Motor neuron (in vitro differentiated cells): ENCODE measurements at regions not wholly inside any gene's neighbourhood (a gene's known extent, or its start where the extent isn't known, plus 50 kb on each side); places are given as distances from the start of the nearest gene placed in this dataset.

ENCODE experiments used
- ATAC-seq, 8 experiments: fragments of 200-7000 bp; cut with Tn5 transposase; replicated peaks in 6 of 8; 2 replicates each; pipeline ENCODE4 v1.8.0; 2021; ENCODE audit warnings: mild to moderate bottlenecking in 8 of 8, moderate library complexity in 8 of 8
- H3K27ac ChIP-seq, 2 donors: fragments of 250-450 bp; sonication (Bioruptor Pico); 2 replicates each; pipeline ENCODE4 v1.9.0; 2021; ENCODE audit warnings: antibody characterized with exemption in 2 of 2, mild to moderate bottlenecking in 2 of 2, moderate library complexity in 1 of 2
- H3K4me1 ChIP-seq, 2 donors: fragments of 250-450 bp; sonication (Bioruptor Pico); replicated peaks in 1 of 2; 2 replicates each; pipeline ENCODE4 v1.6.1; 2021; ENCODE audit warnings: antibody characterized with exemption in 2 of 2, mild to moderate bottlenecking in 2 of 2, moderate library complexity in 1 of 2
- H3K4me3 ChIP-seq, 5 donors: fragments of 250-450 bp; sonication (Bioruptor Pico); 2 replicates each; pipeline ENCODE4 v1.9.0; 2021; ENCODE audit warnings: antibody characterized with exemption in 5 of 5, mild to moderate bottlenecking in 5 of 5, moderate library complexity in 4 of 5
- WGBS, 10 experiments: fragments of 450-650 bp; shearing (Covaris generic); methylation state at CpG; one replicate each; pipeline ENCODE4 v1.0.0; 2022; 5-methylcytosine and 5-hydroxymethylcytosine counted together
- in situ Hi-C, 9 experiments: fragments of 400-800 bp; cut with MboI; loops; one replicate each; pipeline ENCODE4 v1.15.0; 2021; ENCODE audit warnings: low sequenced_read_pairs in 9 of 9, low pct_unique_long_range_greater_than_20kb in 2 of 9; ENCODE audit not compliant: unreplicated experiment in 9 of 9

GRCh38 chr15:35320158-35320780 is 225.7 kb downstream of the DPH6 start:
- 56 to 100% (median 91%) methylated on average over 2 to 5 of the region's 5 CpGs for WGBS, 10 experiments
- Histone ChIP-seq H3K4me1 (no peaks in the 10 kb centered on the region), H3K27ac (no peak overlapping the region), H3K4me3 (no peak overlapping the region)
- in situ Hi-C loops, result no loop called here
- ATAC-seq, result no peak

DNA sequence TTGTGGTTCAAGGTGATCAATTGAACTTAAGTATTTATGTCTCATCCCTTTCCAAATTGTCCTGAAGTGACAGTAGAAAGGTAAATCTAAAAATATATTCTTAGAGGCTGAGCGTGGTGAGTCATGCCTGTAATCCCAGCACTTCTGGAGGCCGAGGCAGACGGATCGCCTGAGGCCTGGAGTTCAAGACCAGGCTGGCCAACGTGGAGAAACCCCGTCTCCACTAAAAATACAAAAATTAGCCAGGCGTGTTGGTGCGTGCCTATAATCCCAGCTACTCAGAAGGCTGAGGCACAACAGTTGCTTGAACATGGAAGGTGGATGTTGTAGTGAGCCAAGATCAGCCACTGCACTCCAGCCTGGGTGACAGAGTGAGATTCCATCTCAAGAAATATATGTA is 226.6 kb downstream of the DPH6 start:
- no peaks in the 10 kb centered on the region for H3K4me1 ChIP-seq
- 77 to 100% (median 95%) methylated on average over 4 to 8 of the region's 8 CpGs; no CpG with 5 or more reads in 3 of the 10 experiments for WGBS, 10 experiments
- H3K27ac ChIP-seq, result no peak overlapping the region
- H3K4me3 ChIP-seq, result no peak overlapping the region
- no peak for ATAC-seq
- in situ Hi-C loops, result no loop called here

GRCh38 chr15:35317217-35317616 is 228.7 kb downstream of the DPH6 start:
- Histone ChIP-seq H3K4me3 (no peak overlapping the region), H3K27ac (no peak overlapping the region), H3K4me1 (no peaks in the 10 kb centered on the region)
- ATAC-seq, result no peak
- in situ Hi-C loops, result no loop called here

GRCh38 chr15:35312344-35312743 is 227.2 kb upstream of the NANOGP8 start:
- Histone ChIP-seq H3K4me1 (peaks cover 0 to 3% of the 10 kb centered on the region in 2 donors), H3K4me3 (no peak overlapping the region), H3K27ac (no peak overlapping the region)
- no peak for ATAC-seq
- WGBS, 10 experiments, result 13 to 100% (median 89%) methylated on average over 1 of the region's 1 CpG; no CpG with 5 or more reads in 1 of the 10 experiments
- in situ Hi-C loops, result no loop called here

DNA sequence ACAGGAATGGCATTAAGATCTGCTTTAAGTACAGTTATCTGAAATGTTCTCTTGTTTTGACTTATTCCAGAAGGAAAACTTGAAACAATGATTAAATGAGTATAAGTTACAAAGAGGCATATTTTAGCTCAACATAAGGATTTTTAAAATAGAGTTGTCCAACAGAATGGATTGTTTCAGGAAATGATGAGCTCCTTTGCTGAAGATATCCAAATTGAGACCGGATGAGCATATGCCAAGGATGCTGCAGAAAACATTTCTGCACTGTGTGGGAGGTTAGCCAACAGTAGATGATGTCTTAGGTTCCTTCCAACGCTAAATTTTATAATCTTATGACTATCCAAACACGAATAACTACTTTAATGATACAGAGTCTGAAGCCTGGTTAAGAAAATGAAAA is 226.5 kb upstream of the NANOGP8 start:
- 3 to 97% (median 78%) methylated on average over 2 to 3 of the region's 3 CpGs; no CpG with 5 or more reads in 1 of the 10 experiments for WGBS, 10 experiments
- no peak for ATAC-seq
- Histone ChIP-seq H3K4me3 (no peak overlapping the region), H3K27ac (no peak overlapping the region), H3K4me1 (peaks cover 5 to 10% of the 10 kb centered on the region in 2 donors)
- in situ Hi-C loops, result no loop called here

- no peak for ATAC-seq
- H3K27ac ChIP-seq, result no peak overlapping the region
- no peak overlapping the region for H3K4me3 ChIP-seq
- in situ Hi-C loops, result no loop called here
- WGBS, 10 experiments, result 10 to 100% (median 78%) methylated on average over 1 to 3 of the region's 3 CpGs; no CpG with 5 or more reads in 2 of the 10 experiments
- peaks cover 18 to 25% of the 10 kb centered on the region in 2 donors for H3K4me1 ChIP-seq
Observed at GRCh38 chr15:35309886-35310285, 224.8 kb upstream of the NANOGP8 start.

- peak in 4 of 8 experiments; percentile 5 to 97 (median 63) for ATAC-seq
- 0 to 83% (median 50%) methylated on average over 1 to 2 of the region's 2 CpGs; no CpG with 5 or more reads in 1 of the 10 experiments for WGBS, 10 experiments
- in situ Hi-C loops, result no loop called here
- H3K4me1 ChIP-seq, result peaks cover 18 to 25% of the 10 kb centered on the region in 2 donors
- H3K27ac ChIP-seq, result no peak overlapping the region
- no peak overlapping the region for H3K4me3 ChIP-seq
Observed at GRCh38 chr15:35308802-35309201, 223.7 kb upstream of the NANOGP8 start.

DNA sequence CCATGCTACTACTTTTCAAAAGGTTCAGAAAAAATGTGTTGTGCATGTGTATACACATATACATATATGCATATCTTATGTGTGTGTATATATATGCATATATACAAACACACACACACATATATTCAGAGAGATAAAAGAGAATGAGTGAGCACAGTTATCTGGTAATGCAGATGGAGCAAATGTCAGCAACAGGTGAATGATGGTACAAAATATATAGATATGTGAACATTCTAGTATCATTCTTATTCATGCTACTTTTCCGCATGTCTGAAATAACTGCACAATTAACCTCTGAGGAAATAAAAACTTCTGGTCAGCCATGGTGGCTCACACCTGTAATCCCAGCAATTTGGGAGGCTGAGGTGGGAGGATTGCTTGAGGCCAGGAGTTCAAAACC is 222.6 kb upstream of the NANOGP8 start:
- peaks cover 18 to 25% of the 10 kb centered on the region in 2 donors for H3K4me1 ChIP-seq
- no peak overlapping the region for H3K4me3 ChIP-seq
- H3K27ac ChIP-seq, result no peak overlapping the region
- in situ Hi-C loops, result no loop called here
- WGBS, 10 experiments, result 71 to 100% (median 100%) methylated on average over 1 of the region's 1 CpG; no CpG with 5 or more reads in 3 of the 10 experiments
- ATAC-seq, result no peak

DNA sequence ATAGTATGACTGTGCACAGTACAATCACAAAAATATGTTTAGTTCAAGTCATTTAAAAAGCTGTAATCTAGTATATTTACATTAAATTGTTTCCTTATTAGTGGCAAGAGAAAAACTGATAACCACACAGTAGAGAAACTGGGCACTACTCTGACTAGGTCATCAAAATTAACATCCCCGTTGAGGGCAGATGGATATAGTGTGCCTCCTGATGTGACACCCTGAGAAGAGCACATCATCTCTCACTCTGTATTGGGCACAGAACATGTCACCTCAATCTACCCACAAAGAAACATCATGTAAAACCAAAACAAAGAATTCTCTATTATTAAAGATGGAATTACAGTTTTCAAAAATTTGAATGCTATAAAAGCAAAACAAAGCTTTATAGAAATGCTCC is 221.9 kb upstream of the NANOGP8 start:
- H3K4me1 ChIP-seq, result peaks cover 22 to 25% of the 10 kb centered on the region in 2 donors
- in situ Hi-C loops, result no loop called here
- 0 to 67% (median 20%) methylated on average over 1 of the region's 1 CpG; no CpG with 5 or more reads in 4 of the 10 experiments for WGBS, 10 experiments
- no peak overlapping the region for H3K4me3 ChIP-seq
- ATAC-seq, result no peak
- peak overlapping the region in 1 of 2 donors; percentile 43 for H3K27ac ChIP-seq

- 0 to 100% (median 9%) methylated on average over 1 to 4 of the region's 4 CpGs; no CpG with 5 or more reads in 2 of the 10 experiments for WGBS, 10 experiments
- Histone ChIP-seq H3K4me1 (peaks cover 22 to 25% of the 10 kb centered on the region in 2 donors), H3K4me3 (no peak overlapping the region), H3K27ac (peak overlapping the region; percentile 8 to 43)
- in situ Hi-C loops, result no loop called here
- ATAC-seq, result peak; percentile 9 to 99 (median 97)
Observed at GRCh38 chr15:35306361-35306981, 221.4 kb upstream of the NANOGP8 start.

- peaks cover 22 to 25% of the 10 kb centered on the region in 2 donors for H3K4me1 ChIP-seq
- H3K4me3 ChIP-seq, result no peak overlapping the region
- in situ Hi-C loops, result no loop called here
- peak overlapping the region in 1 of 2 donors; percentile 20 for H3K27ac ChIP-seq
- peak in 7 of 8 experiments; percentile 2 to 76 (median 75) for ATAC-seq
Observed at GRCh38 chr15:35305946-35306345, 220.9 kb upstream of the NANOGP8 start.

DNA sequence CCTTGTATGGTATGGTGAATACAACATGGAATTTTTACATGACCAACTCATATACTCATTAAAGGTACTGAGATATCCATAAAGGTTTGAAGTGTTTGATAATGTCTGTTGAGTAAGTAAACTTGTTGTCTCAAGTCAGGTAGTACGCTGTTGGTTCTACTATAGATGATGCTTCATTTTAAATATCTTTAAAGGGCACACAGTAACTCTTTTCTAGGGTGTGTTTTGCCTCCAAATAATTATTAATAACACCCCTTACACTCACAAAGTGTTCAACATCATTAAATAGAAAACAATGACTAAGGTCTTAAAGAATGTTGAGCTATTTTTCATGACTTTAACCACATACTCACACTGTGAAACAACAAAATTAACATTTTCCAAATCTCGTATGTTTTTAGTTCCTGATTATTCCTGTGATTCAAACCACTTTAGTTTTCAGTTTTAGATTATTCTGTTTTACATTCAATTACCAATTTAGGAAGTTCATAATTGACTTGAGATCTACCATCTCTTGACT is 220.0 kb upstream of the NANOGP8 start:
- Histone ChIP-seq H3K4me1 (peaks cover 22 to 25% of the 10 kb centered on the region in 2 donors), H3K4me3 (no peak overlapping the region), H3K27ac (no peak overlapping the region)
- ATAC-seq, result no peak
- in situ Hi-C loops, result no loop called here
- WGBS, 10 experiments, result 29 to 100% (median 75%) methylated on average over 1 to 2 of the region's 2 CpGs; no CpG with 5 or more reads in 1 of the 10 experiments

DNA sequence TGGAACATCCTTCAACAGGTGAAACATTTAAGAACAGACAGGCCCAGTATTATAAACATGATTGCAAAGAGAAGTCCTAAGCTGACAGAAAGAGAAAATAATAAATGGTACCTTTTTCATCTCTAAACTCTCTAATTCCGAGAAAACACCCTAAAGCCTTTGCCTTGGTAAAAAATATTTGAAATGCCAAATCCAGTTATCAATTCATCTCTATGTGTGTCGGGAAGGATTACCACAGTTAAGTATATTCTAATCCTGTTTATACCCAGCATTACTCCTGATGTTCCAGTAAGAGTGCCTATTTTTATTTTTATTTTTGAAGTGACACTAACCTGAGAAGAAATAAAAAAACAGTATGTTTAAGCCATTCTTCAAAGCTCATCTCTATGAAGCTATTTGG is 219.3 kb upstream of the NANOGP8 start:
- H3K4me1 ChIP-seq, result peaks cover 22 to 25% of the 10 kb centered on the region in 2 donors
- ATAC-seq, result no peak
- no peak overlapping the region for H3K27ac ChIP-seq
- H3K4me3 ChIP-seq, result no peak overlapping the region
- 83 to 100% (median 91%) methylated on average over 1 to 2 of the region's 2 CpGs; no CpG with 5 or more reads in 2 of the 10 experiments for WGBS, 10 experiments
- in situ Hi-C loops, result no loop called here
